GM21360 (cell line): ENCODE measurements at regions not wholly inside any gene's neighbourhood (a gene's known extent, or its start where the extent isn't known, plus 50 kb on each side); places are given as distances from the start of the nearest gene placed in this dataset.
"Not testable (repeated sequence)": the region's sequence is repeated elsewhere in the genome, so short reads cannot be mapped to it uniquely, and the experiment has no call there.

Source experiments
- ATAC-seq: cut with Tn5 transposase; IDR thresholded peaks from one replicate; pipeline ENCODE4 v1.9.1; 2021; ENCODE audit warnings: mild to moderate bottlenecking, moderate library complexity; ENCODE audit not compliant: unreplicated experiment

DNA sequence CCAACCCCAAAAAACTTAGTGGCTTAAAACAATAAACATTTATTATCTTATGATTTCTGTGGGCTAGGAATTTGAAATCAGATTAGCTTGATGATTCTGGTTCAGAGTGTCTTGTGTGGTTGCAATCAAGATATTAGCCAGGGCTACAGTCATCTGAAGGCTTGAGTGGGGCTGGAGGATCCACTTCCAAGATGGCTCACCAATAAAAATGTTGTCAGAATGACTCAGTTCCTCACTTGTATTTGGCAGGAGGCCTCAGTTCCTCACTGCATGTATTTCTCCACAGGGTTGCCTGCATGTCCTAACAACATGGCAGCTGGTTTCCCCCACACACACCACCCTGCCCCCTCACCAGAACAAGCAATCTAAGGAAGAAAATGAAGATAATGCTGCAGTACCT, 98.2 kb upstream of the NIPBL start:
- ATAC-seq = no peak

- not testable (repeated sequence) for ATAC-seq
These were observed 94.0 kb upstream of the NIPBL start for GRCh38 chr5:36782612-36783011.

- ATAC-seq = no peak
These were observed 90.0 kb upstream of the NIPBL start for GRCh38 chr5:36786448-36787012.

GRCh38 chr5:36787365-36788093, 89.0 kb upstream of the NIPBL start:
- ATAC-seq = no peak

DNA sequence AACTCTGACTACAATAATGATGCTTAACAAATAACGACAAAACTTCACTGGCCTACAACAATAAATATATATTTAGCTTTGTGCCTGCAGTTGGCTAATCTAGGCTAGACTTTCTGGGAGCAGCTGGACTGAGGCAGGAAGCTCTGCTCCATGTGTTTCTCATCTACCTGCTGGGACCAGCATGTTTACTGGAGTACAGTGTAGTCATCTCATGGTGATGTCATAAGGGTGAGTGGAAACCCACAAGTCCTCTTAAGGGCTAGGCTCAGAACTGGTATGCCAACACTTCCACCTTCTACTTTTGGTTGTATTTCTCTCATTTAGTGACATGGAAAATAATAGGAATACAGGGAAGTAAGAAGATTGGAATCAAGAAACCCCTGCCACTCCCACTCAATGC, 85.7 kb upstream of the NIPBL start:
- ATAC-seq = no peak

- no peak for ATAC-seq
These were observed 83.9 kb upstream of the NIPBL start for GRCh38 chr5:36792560-36793180.

- ATAC-seq = no peak
These were observed 81.2 kb upstream of the NIPBL start for GRCh38 chr5:36795366-36795765.

DNA sequence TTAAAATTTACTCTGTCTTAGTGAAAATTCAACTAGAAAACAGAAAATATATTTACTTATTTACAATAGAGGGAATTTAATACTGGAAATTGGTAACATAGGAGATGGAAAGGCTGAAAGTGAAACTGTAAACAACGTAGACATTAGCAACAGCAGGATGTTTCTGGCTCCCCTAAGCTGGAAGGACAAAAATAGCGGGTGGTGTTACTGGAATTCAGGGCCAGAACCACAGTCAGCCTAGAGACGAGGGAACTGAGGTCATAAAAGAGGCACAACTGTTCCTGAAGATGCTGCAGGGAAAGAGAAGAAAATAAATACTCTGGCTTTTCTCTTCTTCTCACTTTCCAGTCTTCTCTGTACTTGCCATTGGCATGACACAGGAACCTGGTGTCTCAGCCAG, 80.4 kb upstream of the NIPBL start:
- no peak for ATAC-seq

DNA sequence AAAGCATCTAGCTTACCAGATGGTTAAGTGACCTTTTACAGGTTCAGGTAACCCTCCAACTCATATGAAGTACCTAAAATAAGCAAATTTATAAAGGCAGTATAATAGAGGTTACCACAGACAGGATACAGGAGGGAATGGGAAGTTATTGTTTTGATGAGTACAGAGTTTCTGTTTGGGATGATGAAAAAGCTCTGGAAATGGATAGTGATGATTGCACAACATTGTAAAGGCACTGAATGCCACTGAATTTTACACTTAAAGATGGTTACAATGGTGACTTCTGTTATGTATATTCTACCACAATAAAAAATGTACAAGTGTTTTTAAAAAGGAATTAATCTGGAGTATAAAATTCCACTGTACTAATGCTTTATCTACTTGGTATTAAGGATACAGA, 75.0 kb upstream of the NIPBL start:
- no peak for ATAC-seq

DNA sequence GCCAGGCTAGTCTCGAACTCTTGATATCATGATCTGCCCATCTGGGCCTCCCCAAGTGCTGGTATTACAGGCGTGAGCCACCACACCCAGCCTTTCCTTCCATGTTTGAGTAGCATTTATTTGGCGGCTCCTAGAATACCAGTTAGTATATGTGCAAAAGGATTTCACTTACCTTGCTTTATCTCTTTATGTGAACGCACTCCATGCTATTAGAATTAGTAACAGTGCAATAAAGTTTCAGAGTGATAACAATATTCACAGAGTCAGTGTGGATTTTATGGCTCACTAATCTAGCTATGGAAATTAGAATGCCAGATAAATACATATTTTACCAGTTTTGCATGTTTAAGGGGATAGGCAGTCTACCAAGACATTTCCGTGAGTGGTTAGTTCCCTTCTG, 74.4 kb upstream of the NIPBL start:
- no peak for ATAC-seq

DNA sequence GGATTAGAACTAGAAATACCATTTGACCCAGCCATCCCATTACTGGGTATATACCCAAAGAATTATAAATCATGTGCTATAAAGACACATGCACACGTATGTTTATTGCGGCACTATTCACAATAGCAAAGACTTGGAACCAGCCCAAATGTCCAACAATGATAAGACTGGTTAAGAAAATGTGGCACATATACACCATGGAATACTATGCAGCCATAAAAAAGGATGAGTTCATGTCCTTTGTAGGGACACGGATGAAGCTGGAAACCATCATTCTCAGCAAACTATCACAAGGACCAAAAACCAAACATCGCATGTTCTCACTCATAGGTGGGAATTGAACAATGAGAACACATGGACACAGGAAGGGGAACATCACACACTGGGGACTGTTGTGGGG, 63.3 kb upstream of the NIPBL start:
- not testable (repeated sequence) for ATAC-seq

DNA sequence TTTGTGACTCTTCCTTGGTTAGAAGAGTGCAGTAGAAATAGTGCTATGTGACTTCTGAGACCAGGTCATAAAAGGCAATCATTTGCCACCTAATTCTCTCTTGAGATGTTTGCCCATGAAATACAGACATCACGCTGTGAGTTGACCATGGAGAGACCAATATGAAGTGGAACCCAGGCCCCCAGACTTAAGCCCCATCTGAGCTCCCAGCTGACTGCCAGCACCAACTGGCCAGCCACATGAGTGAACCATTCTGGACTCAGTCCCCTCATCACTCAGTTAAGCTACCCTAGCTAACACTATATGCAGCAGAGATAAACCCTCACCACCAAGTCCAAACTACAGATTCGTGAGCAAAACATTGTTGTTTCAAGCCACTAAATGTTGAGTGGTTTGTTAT, 60.7 kb upstream of the NIPBL start:
- ATAC-seq = no peak

DNA sequence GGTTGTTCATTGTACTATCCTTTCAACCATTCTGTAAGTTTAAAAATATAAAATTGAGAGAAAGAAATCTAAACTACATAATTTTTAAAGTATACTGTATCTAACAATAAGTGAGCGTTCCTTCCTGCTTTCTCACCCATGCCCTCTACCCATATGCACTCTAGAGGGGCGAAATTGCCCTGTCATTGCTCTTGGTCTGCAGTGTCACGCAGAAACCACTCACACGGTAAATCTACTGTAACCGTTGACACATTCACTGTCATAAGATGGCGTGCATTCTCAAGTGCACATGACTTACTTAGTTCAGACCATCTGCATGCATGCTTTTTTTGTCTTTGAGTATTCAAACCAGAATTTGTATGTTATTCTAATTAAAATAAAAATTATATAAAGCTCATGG, 55.7 kb upstream of the NIPBL start:
- no peak for ATAC-seq

GRCh38 chr5:36826694-36827093, 49.9 kb upstream of the NIPBL start:
- no peak for ATAC-seq
